ENCODE measurements at regions not wholly inside any gene's neighbourhood (a gene's known extent, or its start where the extent isn't known, plus 50 kb on each side); places are given as distances from the start of the nearest gene placed in this dataset.
"Not testable (repeated sequence)": the region's sequence is repeated elsewhere in the genome, so short reads cannot be mapped to it uniquely, and the experiment has no call there.

DNA sequence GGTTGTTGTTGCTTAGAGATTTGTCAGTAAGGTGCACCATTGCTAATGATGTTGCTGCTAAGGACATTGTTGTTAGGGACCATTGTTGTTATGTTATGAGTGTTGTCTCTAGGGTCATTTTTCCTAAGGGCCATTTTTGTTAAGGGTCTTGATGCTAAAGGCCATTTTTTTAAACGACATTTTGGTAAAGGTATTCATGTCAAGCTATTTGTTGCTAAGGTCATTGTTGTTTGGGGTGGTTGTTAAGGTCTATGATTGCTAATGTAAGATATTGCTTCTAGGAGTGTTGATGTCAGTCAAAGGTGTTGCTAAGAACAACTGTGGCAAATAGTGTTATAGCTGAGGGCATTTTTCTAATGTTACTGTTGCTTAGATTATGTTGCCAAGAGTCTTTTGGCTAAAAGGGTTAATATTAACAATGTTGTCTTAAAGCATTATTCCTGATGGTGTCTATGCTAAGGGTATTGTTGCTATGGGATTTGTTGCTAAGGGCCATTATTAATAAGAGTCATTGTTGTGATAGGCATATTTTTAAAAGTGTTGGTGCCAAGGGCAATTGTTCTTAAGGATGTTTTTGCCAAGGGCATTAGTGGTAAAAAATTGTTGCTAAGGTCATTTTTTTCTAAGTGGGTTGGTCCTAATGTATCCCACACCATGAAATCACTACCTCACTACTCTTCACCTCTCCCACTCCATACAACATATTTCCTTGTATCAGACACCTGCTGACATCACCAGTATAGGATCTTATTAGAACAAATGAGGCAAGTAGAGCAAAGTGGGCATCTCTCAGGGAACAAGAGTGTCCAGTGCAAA lies 56.2 kb downstream of the SPATA31A6 start:
- not testable (repeated sequence) for H3K4me3 ChIP-seq (ENCODE audit: low read length); H2AFZ ChIP-seq (ENCODE audit: low read depth, low read length); H3K4me1 ChIP-seq (ENCODE audit: insufficient read depth, low read length); H3K27me3 ChIP-seq (ENCODE audit: insufficient read depth, low read length); H3K9me3 ChIP-seq (ENCODE audit: low read length); H3K36me3 ChIP-seq (ENCODE audit: insufficient read depth, low read length)

GRCh38 chr9:42240261-42240579 lies 56.8 kb downstream of the SPATA31A6 start:
- not testable (repeated sequence) for H3K36me3 ChIP-seq (ENCODE audit: insufficient read depth, low read length); H2AFZ ChIP-seq (ENCODE audit: low read depth, low read length); H3K4me3 ChIP-seq (ENCODE audit: low read length); H3K4me1 ChIP-seq (ENCODE audit: insufficient read depth, low read length); H3K9me3 ChIP-seq (ENCODE audit: low read length); H3K27me3 ChIP-seq (ENCODE audit: insufficient read depth, low read length)

- not testable (repeated sequence) for H3K4me1 ChIP-seq (ENCODE audit: insufficient read depth, low read length); H3K36me3 ChIP-seq (ENCODE audit: insufficient read depth, low read length); H2AFZ ChIP-seq (ENCODE audit: low read depth, low read length); H3K27me3 ChIP-seq (ENCODE audit: insufficient read depth, low read length); H3K9me3 ChIP-seq (ENCODE audit: low read length); H3K4me3 ChIP-seq (ENCODE audit: low read length)
Observed at GRCh38 chr9:42243211-42243610, 59.8 kb downstream of the SPATA31A6 start.

DNA sequence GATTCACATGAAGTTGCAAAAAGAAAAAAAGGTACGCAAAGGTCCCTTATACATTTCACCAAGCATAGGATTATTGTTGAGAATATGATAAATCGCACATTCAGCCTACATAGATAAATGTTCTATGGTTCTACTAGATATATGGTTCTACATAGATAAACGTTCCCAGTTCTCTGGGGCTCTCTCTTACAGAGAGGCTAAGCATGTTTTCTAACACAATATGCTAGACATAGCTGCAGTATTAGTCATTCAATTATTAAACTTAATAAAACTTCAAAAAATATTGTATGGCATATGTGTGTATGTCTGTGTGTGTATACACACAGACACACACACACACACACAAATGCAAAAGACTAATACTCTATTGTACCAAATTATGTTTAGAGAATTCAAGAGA lies 60.4 kb downstream of the SPATA31A6 start:
- not testable (repeated sequence) for H3K4me1 ChIP-seq (ENCODE audit: insufficient read depth, low read length); H3K27me3 ChIP-seq (ENCODE audit: insufficient read depth, low read length); H3K4me3 ChIP-seq (ENCODE audit: low read length); H3K36me3 ChIP-seq (ENCODE audit: insufficient read depth, low read length); H2AFZ ChIP-seq (ENCODE audit: low read depth, low read length); H3K9me3 ChIP-seq (ENCODE audit: low read length)

DNA sequence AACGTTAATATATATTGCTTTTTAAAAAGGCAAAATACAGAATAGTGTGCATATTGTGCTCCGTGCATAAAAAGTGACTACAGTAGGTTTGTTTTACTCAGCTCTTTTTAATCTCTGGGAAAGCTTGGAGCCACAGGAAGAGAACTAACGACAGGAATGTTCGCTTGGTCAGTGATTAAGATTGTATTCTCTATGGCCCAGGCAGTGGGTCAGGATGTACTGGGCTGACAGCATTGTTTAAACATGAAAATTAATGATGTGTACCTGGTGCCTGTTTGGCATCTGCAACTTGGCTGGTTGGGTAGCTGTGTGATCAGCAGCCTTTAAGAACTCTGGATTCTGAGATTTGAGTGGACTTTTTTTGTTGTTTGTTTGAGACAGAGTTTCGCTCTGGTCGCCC lies 85.3 kb downstream of the SPATA31A6 start:
- H3K4me1 ChIP-seq (ENCODE audit: insufficient read depth, low read length); H3K36me3 ChIP-seq (ENCODE audit: insufficient read depth, low read length); H3K27me3 ChIP-seq (ENCODE audit: insufficient read depth, low read length); H2AFZ ChIP-seq (ENCODE audit: low read depth, low read length); H3K4me3 ChIP-seq (ENCODE audit: low read length); H3K9me3 ChIP-seq (ENCODE audit: low read length): not testable (repeated sequence)

- H2AFZ ChIP-seq (ENCODE audit: low read depth, low read length); H3K36me3 ChIP-seq (ENCODE audit: insufficient read depth, low read length); H3K4me1 ChIP-seq (ENCODE audit: insufficient read depth, low read length); H3K27me3 ChIP-seq (ENCODE audit: insufficient read depth, low read length); H3K9me3 ChIP-seq (ENCODE audit: low read length); H3K4me3 ChIP-seq (ENCODE audit: low read length): not testable (repeated sequence)
Observed at GRCh38 chr9:42269171-42269570, 85.7 kb downstream of the SPATA31A6 start.

- H2AFZ ChIP-seq (ENCODE audit: low read depth, low read length); H3K36me3 ChIP-seq (ENCODE audit: insufficient read depth, low read length); H3K27me3 ChIP-seq (ENCODE audit: insufficient read depth, low read length); H3K4me3 ChIP-seq (ENCODE audit: low read length); H3K9me3 ChIP-seq (ENCODE audit: low read length); H3K4me1 ChIP-seq (ENCODE audit: insufficient read depth, low read length): not testable (repeated sequence)
Observed at GRCh38 chr9:42273191-42273590, 89.7 kb downstream of the SPATA31A6 start.

DNA sequence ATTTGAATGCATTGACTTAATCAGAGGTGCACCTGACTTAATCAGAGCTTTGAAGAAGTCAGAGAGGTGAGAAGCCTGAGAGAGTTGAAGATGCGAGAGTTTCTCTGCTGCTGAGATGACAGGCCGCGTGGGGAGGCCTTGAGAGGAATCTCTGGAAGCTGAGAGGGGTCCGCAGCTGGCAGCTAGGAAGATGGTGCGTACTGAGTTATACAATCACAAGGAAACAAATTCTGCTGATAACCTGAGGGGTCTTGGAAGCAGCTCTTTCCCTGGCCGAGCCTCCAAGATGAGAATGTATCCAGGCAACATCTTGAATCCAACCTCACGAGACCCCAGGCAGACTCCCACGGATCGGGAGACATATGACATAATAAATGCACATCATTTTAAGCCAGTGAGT lies 91.7 kb downstream of the SPATA31A6 start:
- Histone ChIP-seq H3K9me3 (ENCODE audit: low read length) (no peaks in the 10 kb centered on the region), H3K36me3 (ENCODE audit: insufficient read depth, low read length) (no peaks in the 10 kb centered on the region), H3K4me3 (ENCODE audit: low read length) (no peak overlapping the region), H3K4me1 (ENCODE audit: insufficient read depth, low read length) (no peaks in the 10 kb centered on the region), H2AFZ (ENCODE audit: low read depth, low read length) (no peak overlapping the region), H3K27me3 (ENCODE audit: insufficient read depth, low read length) (no peaks in the 10 kb centered on the region)

- not testable (repeated sequence) for H3K4me3 ChIP-seq (ENCODE audit: low read length); H3K36me3 ChIP-seq (ENCODE audit: insufficient read depth, low read length); H3K9me3 ChIP-seq (ENCODE audit: low read length); H2AFZ ChIP-seq (ENCODE audit: low read depth, low read length); H3K27me3 ChIP-seq (ENCODE audit: insufficient read depth, low read length); H3K4me1 ChIP-seq (ENCODE audit: insufficient read depth, low read length)
Observed at GRCh38 chr9:42282531-42283178, 99.2 kb downstream of the SPATA31A6 start.

GRCh38 chr9:42283179-42283543 lies 99.7 kb downstream of the SPATA31A6 start:
- H2AFZ ChIP-seq (ENCODE audit: low read depth, low read length); H3K36me3 ChIP-seq (ENCODE audit: insufficient read depth, low read length); H3K9me3 ChIP-seq (ENCODE audit: low read length); H3K4me1 ChIP-seq (ENCODE audit: insufficient read depth, low read length); H3K27me3 ChIP-seq (ENCODE audit: insufficient read depth, low read length); H3K4me3 ChIP-seq (ENCODE audit: low read length): not testable (repeated sequence)

- H2AFZ ChIP-seq (ENCODE audit: low read depth, low read length); H3K36me3 ChIP-seq (ENCODE audit: insufficient read depth, low read length); H3K27me3 ChIP-seq (ENCODE audit: insufficient read depth, low read length); H3K9me3 ChIP-seq (ENCODE audit: low read length); H3K4me1 ChIP-seq (ENCODE audit: insufficient read depth, low read length); H3K4me3 ChIP-seq (ENCODE audit: low read length): not testable (repeated sequence)
Observed at GRCh38 chr9:42286145-42286845, 102.8 kb downstream of the SPATA31A6 start.

DNA sequence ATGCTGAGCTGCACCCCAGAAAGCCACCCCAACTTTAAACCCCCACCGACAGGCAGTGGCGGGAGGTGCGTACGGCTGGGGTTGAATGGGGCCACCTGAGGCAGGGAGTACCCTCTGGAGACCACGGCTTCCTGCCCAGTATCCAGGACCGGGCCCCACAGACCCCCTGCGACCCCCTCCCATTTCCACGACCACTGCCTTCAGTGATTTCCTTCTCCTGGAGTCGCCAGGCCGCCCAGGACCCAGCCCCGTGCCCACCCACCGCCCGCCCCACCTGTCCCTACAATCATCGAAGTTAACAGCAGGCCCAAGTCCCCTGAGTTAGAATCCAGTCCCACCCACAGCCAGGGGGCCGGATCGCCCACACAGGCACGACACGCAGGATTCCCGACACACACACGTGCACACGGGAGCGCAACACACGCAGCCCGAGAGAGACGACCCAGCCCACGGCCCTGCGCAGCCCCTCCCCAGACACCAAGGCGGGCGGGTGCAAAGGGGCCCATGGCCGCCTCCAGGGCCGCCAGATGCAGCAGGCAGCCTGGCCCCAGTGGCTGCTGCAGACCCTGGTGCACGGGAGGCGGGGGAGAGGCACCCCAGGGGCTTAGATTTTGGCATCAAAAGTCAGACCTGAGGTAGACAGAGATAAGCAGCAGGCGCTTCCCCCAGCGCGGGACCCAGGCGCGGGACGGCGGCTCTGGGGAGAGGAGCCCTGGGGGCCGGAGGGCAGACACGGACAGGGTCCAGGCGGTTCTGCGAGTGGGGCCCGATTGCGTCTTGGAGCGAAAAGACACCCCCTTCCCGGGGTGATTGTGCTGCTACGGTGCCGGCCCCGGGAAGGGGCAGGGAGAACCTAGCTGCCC lies 104.8 kb downstream of the SPATA31A6 start:
- H2AFZ ChIP-seq (ENCODE audit: low read depth, low read length); H3K4me3 ChIP-seq (ENCODE audit: low read length); H3K4me1 ChIP-seq (ENCODE audit: insufficient read depth, low read length); H3K27me3 ChIP-seq (ENCODE audit: insufficient read depth, low read length); H3K9me3 ChIP-seq (ENCODE audit: low read length); H3K36me3 ChIP-seq (ENCODE audit: insufficient read depth, low read length): not testable (repeated sequence)

DNA sequence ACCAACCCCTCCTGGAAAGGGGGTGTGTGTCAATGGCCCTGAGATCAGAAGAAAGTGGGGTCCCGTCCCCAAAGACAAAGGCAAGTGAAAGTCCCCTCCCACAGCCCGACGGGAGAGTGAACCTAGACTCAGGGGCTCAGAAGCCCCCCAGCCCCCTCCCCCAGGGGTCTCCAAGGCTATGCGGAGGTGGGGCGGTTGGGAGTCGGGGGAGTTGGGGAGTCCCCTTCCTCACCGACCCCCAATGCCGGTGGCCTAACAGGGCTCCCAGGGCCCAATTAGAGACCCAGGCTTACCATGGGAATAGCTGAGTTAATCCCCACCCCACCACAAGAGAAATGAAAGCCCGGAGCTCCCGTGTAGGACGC lies 105.4 kb downstream of the SPATA31A6 start:
- H3K27me3 ChIP-seq (ENCODE audit: insufficient read depth, low read length); H3K4me3 ChIP-seq (ENCODE audit: low read length); H3K36me3 ChIP-seq (ENCODE audit: insufficient read depth, low read length); H2AFZ ChIP-seq (ENCODE audit: low read depth, low read length); H3K9me3 ChIP-seq (ENCODE audit: low read length); H3K4me1 ChIP-seq (ENCODE audit: insufficient read depth, low read length): not testable (repeated sequence)

All from neuron (in vitro differentiated cells).